GM19397 (cell line): ENCODE measurements at regions not wholly inside any gene's neighbourhood (a gene's known extent, or its start where the extent isn't known, plus 50 kb on each side); places are given as distances from the start of the nearest gene placed in this dataset.
"Not testable (repeated sequence)": the region's sequence is repeated elsewhere in the genome, so short reads cannot be mapped to it uniquely, and the experiment has no call there.

Experiments used
- ATAC-seq: cut with Tn5 transposase; IDR thresholded peaks from one replicate; pipeline ENCODE4 v1.9.1; 2021; ENCODE audit warnings: mild to moderate bottlenecking, moderate library complexity; ENCODE audit not compliant: unreplicated experiment

DNA sequence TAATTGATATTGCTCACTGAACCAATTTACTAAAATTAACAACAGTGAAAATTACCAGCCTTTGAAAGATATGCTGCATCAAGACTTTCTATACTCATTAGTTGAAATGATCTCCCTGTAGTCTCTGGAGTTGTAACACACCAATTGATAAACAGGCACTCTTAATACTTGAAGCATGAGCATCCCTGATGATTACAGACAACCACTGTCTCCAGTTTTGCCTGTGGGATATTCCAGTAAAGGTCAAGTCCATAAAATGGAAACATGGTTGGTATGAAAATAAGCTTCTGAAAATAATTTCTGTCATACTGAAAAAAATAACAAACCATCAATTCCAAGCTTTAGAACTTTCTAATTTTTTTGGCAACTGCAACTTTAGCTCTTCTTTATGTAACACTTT lies 405.8 kb downstream of the SPRY2 start:
- ATAC-seq: no peak

GRCh38 chr13:79933389-79933788 lies 407.5 kb downstream of the SPRY2 start:
- no peak for ATAC-seq

GRCh38 chr13:79932556-79932955 lies 408.4 kb downstream of the SPRY2 start:
- no peak for ATAC-seq

- not testable (repeated sequence) for ATAC-seq
These were observed 416.9 kb downstream of the SPRY2 start for GRCh38 chr13:79923973-79924556.

- no peak for ATAC-seq
These were observed 421.8 kb downstream of the SPRY2 start for GRCh38 chr13:79919091-79919490.

GRCh38 chr13:79918620-79919019 lies 422.3 kb downstream of the SPRY2 start:
- no peak for ATAC-seq

GRCh38 chr13:79917628-79918027 lies 423.3 kb downstream of the SPRY2 start:
- no peak for ATAC-seq

GRCh38 chr13:79915114-79915811 lies 425.7 kb downstream of the SPRY2 start:
- ATAC-seq: no peak

GRCh38 chr13:79913141-79913827 lies 427.6 kb downstream of the SPRY2 start:
- ATAC-seq: no peak

GRCh38 chr13:79912403-79912802 lies 428.5 kb downstream of the SPRY2 start:
- no peak for ATAC-seq

DNA sequence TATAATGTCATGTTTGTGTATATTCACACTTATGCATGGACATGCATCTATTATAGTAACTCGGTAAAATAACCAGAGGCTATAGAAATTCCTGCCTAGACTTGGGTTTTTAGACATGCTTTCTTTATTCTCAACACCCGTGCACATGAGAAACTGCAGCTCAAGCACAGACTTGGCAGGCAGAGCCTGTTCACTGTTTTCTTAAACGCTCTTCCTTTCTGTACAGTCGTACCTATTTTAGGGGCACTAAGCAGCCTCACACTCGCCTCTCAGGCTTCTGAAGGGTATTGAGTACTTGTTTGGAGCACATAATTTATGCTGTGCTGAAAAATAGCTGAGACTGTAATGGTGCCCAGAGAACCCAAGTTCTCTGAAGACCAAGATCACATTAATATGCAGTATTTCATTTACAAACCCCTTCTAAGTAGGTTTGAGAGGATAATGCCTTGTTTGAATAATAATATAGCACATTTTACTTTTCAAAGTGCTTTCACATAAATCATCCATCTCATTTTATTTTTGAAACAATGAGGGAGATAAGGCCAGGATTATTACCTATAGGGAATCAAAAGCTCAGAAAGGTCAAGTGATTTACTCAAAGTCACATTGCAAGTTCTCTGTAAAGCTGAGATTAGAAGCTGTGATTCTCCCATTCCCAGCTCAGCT lies 429.9 kb downstream of the SPRY2 start:
- no peak for ATAC-seq

DNA sequence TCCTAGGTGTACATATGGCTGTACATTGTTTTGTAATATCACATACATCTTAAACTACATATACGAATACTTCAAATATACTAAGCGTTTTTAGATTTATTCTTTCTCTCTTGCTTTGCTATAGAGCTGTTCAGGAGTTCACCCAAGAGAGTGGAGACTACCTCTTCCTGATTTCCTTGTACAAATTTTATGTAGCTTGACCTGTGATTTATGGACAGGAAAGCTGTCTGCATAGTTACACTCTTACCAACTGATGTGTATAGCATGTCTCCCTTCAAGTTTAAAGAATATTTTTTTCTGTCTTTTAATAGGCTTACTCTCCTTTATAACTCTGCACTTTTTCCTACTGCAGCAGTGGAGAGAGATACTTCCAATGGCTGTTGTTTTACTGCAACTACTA lies 428.7 kb downstream of the NDFIP2 start:
- ATAC-seq: no peak

- no peak for ATAC-seq
These were observed 427.4 kb downstream of the NDFIP2 start for GRCh38 chr13:79908381-79908780.

GRCh38 chr13:79907527-79907926 lies 426.6 kb downstream of the NDFIP2 start:
- no peak for ATAC-seq

- no peak for ATAC-seq
These were observed 425.4 kb downstream of the NDFIP2 start for GRCh38 chr13:79906345-79906744.

DNA sequence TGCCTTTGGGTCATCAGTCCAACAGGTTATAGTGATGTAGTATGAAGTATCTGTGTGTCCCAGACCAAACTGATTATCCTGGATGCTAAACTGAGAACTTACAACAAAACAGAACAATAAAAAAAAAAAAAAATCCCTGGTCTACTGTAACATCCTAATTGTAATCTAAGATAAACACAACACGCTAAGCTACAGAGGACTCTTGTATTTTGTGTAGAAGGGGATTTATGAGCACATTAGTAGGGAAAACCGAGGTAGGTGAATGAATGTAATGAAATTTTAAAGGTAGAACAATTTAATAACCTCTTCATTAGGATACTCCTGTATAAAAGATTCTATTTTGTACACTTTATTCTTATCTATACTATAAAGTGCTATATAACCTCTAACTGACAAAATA lies 424.1 kb downstream of the NDFIP2 start:
- ATAC-seq: no peak

DNA sequence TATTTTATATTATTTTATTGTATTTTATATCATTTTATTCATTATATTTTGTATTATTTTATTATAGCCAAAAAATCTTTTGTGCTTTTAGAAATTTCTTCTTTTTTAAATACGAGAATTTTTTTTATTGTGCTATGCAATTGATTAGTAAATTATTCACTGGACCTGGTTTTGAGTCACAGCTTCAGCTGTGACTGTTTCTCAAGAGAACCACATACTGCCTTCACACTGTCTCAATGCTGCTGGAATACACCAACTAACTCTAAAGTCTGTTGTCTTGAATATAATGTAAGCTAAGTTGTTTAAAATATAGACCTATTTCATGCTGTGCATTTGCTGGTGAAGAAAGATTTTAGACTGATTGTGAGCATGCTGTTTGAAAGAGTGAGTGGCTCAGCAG lies 423.6 kb downstream of the NDFIP2 start:
- ATAC-seq: no peak

- ATAC-seq: no peak
These were observed 420.4 kb downstream of the NDFIP2 start for GRCh38 chr13:79901336-79901735.

GRCh38 chr13:79900356-79900755 lies 419.4 kb downstream of the NDFIP2 start:
- ATAC-seq: no peak

DNA sequence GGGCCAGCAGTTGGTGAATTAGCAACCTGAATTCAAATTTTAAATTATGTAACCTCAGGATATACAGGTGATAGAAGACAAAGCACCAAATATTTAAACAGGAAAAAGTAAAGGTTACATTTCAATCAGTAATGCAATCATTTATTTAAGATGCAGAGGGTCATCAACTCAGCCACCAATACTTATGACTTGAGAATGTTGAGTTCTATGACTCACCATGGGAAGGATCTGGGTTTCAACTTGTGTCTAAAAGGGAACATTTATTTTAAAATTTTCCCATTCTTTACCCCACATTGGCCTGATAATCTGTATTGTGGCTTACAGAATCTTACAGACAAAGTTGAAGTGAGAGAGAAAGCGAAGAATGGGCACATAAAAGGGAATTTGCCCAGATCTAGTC lies 418.0 kb downstream of the NDFIP2 start:
- no peak for ATAC-seq

DNA sequence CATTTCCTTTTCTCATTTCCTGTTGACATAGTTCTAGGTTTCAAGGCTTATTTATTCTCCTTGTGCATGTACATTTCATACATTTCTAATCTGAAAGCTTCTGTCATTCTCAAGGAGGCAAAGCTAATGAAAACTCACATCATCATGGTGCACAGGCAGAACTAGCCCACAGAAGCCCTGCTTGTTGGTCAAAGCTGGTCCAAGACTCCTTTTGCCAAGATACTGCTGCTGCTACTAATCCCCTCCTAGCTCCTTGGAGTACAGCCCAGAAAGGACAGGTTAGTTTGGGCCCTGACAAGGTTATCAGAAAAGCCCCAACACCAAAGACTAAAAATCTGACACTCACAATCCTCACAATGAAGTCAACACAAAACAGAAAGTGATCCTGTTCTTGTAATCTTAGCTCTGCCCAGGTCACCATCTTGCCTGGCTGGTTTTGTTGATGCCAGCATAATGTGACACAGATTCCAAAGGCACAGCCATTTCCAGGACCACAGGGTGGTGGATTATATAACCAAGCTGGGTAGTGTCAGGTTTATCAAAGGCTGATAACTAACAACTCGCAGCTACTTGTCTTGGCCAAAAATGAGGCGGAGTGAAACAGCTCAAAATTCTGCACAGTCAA lies 417.4 kb downstream of the NDFIP2 start:
- ATAC-seq: no peak
